Endothelial cell (in vitro differentiated cells): ENCODE measurements at regions not wholly inside any gene's neighbourhood (a gene's known extent, or its start where the extent isn't known, plus 50 kb on each side); places are given as distances from the start of the nearest gene placed in this dataset.

Source experiments
- DNase-seq: peaks from one replicate; pipeline ENCODE4 v3.0.0; 2021; ENCODE audit warnings: low spot score
- H3K27ac Mint-ChIP-seq: one replicate; pipeline ENCODE4 v1.8.0; 2021; ENCODE audit warnings: mixed read lengths, inconsistent platforms; ENCODE audit not compliant: unreplicated experiment
- H3K27me3 Mint-ChIP-seq: one replicate; pipeline ENCODE4 v1.8.0; 2021; ENCODE audit warnings: mild to moderate bottlenecking, moderate library complexity, mixed read lengths, inconsistent platforms; ENCODE audit not compliant: unreplicated experiment
- H3K36me3 Mint-ChIP-seq: one replicate; pipeline ENCODE4 v1.8.0; 2021; ENCODE audit warnings: mild to moderate bottlenecking, low read depth, mixed read lengths, inconsistent platforms; ENCODE audit not compliant: unreplicated experiment
- H3K4me1 Mint-ChIP-seq: one replicate; pipeline ENCODE4 v1.8.0; 2021; ENCODE audit warnings: mild to moderate bottlenecking, mixed read lengths, inconsistent platforms; ENCODE audit not compliant: unreplicated experiment
- H3K4me3 Mint-ChIP-seq: one replicate; pipeline ENCODE4 v1.8.0; 2021; ENCODE audit warnings: mild to moderate bottlenecking, mixed read lengths, inconsistent platforms; ENCODE audit not compliant: unreplicated experiment
- H3K9me3 Mint-ChIP-seq: one replicate; pipeline ENCODE4 v1.8.0; 2021; ENCODE audit warnings: mixed read lengths, inconsistent platforms; ENCODE audit not compliant: unreplicated experiment
- CTCF ChIP-seq: fragments of 200-600 bp; sonication (generic); IDR thresholded peaks from one replicate; pipeline ENCODE4 v1.5.0; 2021; ENCODE audit warnings: antibody characterized with exemption; ENCODE audit not compliant: unreplicated experiment

- no peak for DNase-seq
- H3K9me3 Mint-ChIP-seq = no peaks in the 10 kb centered on the region
- no peaks in the 10 kb centered on the region for H3K4me1 Mint-ChIP-seq
- H3K4me3 Mint-ChIP-seq = no peak overlapping the region
- H3K36me3 Mint-ChIP-seq = no peaks in the 10 kb centered on the region
- no peak overlapping the region for H3K27ac Mint-ChIP-seq
- TF ChIP-seq CTCF = no peak
- H3K27me3 Mint-ChIP-seq = no peaks in the 10 kb centered on the region
Observed at GRCh38 chr3:110774496-110775265, 296.9 kb upstream of the NECTIN3 start.

- no peak overlapping the region for H3K4me3 Mint-ChIP-seq
- no peak for TF ChIP-seq CTCF
- no peaks in the 10 kb centered on the region for H3K36me3 Mint-ChIP-seq
- H3K27ac Mint-ChIP-seq = no peak overlapping the region
- H3K27me3 Mint-ChIP-seq = no peaks in the 10 kb centered on the region
- H3K9me3 Mint-ChIP-seq = no peaks in the 10 kb centered on the region
- no peaks in the 10 kb centered on the region for H3K4me1 Mint-ChIP-seq
- no peak for DNase-seq
Observed at GRCh38 chr3:110779581-110779980, 292.0 kb upstream of the NECTIN3 start.

DNA sequence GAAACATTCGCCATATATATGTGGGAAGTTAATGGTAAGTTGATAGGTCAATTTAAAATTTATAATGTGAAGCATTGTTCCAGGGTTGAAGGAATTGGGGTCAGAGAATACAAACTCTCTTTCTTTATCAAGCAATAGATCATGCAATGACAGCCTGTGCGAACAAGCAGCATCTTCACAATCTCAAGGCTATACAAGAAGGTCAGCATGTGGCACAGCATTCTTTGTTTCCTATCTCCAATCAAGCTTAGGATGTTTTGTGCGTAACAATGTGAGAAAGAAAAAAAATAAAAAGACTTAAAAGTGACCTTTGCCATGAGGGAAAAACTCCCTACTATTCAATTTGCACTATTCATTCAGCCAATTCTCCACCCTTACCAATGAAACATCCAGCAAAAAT lies 288.1 kb upstream of the NECTIN3 start:
- no peaks in the 10 kb centered on the region for H3K27me3 Mint-ChIP-seq
- no peaks in the 10 kb centered on the region for H3K4me1 Mint-ChIP-seq
- no peaks in the 10 kb centered on the region for H3K36me3 Mint-ChIP-seq
- no peaks in the 10 kb centered on the region for H3K9me3 Mint-ChIP-seq
- H3K27ac Mint-ChIP-seq = no peak overlapping the region
- H3K4me3 Mint-ChIP-seq = no peak overlapping the region
- no peak for DNase-seq
- TF ChIP-seq CTCF = no peak

- Mint-ChIP-seq H3K27ac (no peak overlapping the region), H3K4me3 (no peak overlapping the region), H3K4me1 (no peaks in the 10 kb centered on the region), H3K36me3 (no peaks in the 10 kb centered on the region), H3K27me3 (no peaks in the 10 kb centered on the region), H3K9me3 (no peaks in the 10 kb centered on the region)
- DNase-seq = no peak
- no peak for TF ChIP-seq CTCF
Observed at GRCh38 chr3:110788794-110789193, 282.8 kb upstream of the NECTIN3 start.

DNA sequence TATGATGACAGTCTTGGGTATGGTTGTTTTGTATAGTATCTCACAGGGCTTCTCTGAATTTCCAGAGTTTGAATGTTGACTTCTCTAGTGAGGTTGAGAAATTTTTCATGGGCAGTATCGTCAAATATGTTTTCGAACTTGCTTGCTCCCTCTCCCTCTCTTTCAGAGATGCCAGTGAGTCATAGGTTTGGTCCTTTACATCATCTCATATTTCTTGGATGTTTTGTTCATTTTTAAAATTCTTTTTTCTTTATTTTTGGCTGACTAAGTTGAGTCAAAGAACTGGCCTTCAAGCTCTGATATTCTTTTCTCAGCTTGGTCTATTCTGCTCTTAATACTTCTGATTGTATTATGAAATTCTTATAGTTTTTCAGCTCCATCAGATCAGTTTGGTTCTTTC lies 282.3 kb upstream of the NECTIN3 start:
- Mint-ChIP-seq H3K9me3 (no peaks in the 10 kb centered on the region), H3K27ac (no peak overlapping the region), H3K4me3 (no peak overlapping the region), H3K27me3 (no peaks in the 10 kb centered on the region), H3K4me1 (no peaks in the 10 kb centered on the region), H3K36me3 (no peaks in the 10 kb centered on the region)
- DNase-seq = no peak
- no peak for TF ChIP-seq CTCF
